Superior temporal gyrus (tissue), 1 donor: ENCODE measurements at regions not wholly inside any gene's neighbourhood (a gene's known extent, or its start where the extent isn't known, plus 50 kb on each side); places are given as distances from the start of the nearest gene placed in this dataset.

Experiments
- DNase-seq: peaks from one replicate; pipeline ENCODE4 v3.0.0-alpha.2; 2016; ENCODE audit errors: extremely low spot score

DNA sequence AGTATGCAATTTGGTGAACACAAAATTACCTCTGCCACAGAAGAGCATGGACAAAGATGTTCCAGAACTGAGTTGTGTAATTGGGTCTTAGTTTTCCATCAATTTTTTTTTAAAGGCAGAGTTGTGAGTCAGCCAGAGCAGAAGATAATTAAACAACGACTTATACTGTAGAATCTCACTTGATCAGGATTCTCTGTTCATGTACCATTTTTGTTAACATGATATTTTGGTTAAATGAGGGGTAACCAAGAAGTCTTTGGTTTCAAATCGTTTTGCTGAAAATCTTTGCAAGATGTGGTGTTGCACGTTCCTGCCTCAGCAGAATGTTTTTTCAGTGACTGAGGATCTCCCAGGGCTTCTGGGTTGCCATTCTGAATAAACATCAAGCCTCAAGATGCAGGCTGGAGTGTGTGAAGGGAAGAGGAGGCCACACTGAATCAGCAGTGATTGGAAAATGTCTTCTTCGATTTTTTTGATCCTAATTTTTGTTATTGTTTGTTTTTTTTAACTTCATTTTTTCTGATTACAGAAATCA, 232.6 kb upstream of the IRX3 start:
- DNase-seq, result no peak

DNA sequence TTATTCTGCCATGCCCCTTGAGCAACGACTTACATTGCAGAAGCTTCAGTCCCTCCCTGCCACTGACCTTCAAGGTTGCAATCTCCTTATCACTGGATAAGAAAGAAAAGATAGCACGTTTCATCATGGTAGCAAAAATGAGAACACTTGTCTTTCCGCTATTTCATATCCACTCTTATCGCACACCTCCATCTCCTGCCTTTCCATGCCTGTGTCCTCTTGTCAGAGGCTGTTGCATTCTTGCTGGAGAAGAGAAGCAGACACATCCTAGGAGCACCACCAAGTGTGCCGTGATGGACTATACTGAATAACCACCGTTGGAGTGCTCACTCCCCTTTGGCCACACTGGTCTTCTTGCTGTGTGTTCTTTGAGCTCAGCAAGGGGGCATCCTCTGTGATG, 230.6 kb upstream of the IRX3 start:
- no peak for DNase-seq

DNA sequence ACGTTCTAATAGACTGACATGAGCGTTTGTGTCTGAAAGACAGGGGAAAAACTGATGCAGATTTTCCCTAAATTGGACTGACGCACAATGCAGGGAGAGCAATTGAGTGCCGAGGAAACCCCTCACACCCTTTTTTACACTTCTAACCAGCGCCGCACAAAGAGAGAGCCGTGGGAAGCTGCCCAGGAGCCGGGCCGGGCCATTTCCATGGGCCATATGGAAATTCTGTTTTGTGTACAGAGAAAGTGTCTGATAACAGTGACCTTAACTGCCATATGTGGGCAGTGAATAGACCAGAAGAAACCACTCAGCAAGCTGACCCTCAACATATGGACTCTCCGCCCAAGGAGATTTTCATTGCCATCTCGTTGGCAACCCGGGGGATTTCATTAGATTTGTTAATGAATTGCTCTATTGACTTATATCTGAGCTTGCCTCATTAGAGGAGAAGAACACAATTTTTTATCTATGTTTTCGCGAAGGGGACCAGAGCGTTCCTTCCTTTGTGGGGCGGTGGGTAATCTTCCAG, 225.9 kb upstream of the IRX3 start:
- no peak for DNase-seq

- no peak for DNase-seq
These were observed 224.7 kb upstream of the IRX3 start for GRCh38 chr16:54511222-54511731.

DNA sequence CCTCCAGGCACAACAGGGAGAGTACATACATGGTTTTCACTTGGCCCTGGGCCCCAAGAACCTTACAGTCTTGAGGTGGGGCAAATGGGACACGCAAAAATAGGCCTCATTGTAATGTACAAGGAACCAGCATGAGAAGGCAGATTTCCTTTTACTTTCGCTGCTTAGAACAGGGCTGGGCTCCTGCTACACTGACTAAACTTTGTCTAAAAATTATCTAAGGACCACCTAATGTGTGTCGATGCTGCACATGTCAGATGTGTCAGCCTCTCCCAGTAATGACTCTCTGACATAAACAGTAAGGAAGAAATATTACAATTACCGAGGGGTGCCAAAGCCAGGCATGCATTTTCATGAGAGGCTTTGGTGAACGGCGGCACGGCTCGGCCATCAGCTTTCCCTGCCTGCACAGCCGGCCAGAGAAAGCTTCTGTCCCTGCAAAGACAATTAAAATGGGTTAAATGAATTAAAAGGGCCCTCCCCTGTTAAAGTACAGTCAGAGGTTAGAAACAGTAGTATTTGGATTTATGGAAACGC, 224.2 kb upstream of the IRX3 start:
- DNase-seq, result no peak

GRCh38 chr16:54509456-54509855, 222.9 kb upstream of the IRX3 start:
- no peak for DNase-seq

DNA sequence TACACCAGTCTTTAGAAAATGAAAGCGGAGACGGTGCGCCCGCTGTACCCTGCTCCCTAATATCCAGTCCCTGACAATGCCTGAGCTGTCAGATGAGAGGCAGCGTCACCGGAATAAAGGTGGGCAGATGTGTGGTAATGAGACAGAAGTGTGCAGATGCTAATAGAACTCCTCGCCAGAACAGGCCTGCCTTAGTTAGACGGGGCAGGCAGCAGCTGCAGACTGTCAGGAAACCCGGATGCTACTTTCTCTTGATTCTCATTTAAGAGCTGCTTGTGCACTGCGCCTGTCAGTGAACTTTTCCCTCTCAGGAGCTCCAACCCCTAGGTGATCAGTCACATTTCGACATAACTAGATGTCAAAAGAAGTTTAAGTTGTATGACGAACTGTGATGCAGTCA, 221.8 kb upstream of the IRX3 start:
- no peak for DNase-seq

DNA sequence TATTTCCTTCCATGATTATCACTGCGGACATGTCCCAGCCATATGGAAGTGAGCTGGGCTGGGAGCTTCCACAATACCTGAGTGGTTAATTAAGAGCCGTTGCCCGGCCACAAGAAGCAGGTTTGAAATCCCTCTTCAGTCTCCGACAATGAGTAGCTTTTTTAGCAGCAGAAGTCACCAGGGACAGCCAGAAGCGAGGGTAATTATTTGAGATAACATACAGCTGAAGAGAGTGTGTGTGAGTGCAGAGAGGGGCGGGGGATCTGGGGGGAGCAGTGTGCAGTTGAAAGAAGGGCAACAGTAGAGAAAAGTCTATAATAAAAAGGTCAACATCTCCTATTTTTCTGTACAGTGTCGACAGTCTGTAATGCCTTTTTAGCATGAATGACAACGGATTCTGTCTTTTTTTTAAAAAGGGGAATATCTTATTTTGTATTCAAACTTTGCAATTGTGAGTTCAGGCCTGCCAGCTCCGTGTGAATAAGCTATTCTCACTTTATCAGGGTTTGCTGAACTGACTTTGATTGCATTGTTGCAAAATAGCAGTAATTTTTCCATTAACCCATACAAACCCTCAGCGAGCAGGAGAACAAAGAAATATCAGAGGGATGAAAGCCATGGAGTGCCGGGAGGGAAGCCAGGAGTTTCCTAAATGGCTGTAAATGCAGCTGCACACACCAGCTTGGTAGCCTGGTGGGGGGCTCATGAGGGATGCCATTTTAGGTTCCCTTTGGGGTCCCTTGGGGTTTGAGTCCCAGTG, 220.3 kb upstream of the IRX3 start:
- DNase-seq, result no peak

GRCh38 chr16:54506214-54506580, 219.6 kb upstream of the IRX3 start:
- no peak for DNase-seq

- DNase-seq, result no peak
These were observed 219.1 kb upstream of the IRX3 start for GRCh38 chr16:54505549-54506213.

GRCh38 chr16:54504372-54504771, 217.8 kb upstream of the IRX3 start:
- DNase-seq, result no peak

DNA sequence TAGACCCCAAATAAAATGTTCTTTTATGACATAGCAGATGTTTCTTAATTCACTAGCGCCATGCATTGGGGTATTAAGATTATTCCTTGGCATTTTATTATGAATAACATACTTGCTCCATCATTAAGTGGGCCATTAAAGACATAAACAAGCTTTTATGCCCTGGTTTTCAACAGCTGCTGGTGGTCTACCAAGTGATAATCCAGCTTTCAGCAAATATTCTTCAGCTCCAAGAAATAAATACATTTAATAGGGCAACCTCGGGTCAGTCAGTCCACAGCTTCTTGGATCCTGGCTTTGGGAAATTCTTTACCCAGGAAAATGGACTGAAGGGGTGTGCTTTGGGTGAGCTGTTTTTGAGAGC, 217.3 kb upstream of the IRX3 start:
- DNase-seq, result no peak

GRCh38 chr16:54503011-54503855, 216.6 kb upstream of the IRX3 start:
- DNase-seq, result peak; percentile 53

DNA sequence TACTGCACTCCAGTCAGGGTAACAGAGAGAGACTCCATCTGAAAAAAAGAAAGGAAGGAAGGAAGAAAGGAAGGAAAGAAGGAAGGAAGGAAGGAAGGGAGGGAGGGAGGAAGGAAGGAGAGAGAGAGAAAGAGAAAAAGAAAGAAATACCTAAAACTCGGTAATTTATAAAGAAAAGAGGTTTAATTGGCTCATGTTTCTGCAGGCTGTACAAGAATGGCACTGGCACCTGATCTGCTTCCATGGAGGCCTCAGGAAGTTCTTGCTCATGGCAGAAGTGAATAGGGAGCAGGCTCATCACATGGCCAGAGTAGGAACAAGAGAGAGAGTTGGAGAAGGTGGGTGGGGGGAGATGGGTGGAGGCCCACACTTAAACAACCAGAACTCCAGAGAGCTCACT, 215.2 kb upstream of the IRX3 start:
- DNase-seq, result no peak

DNA sequence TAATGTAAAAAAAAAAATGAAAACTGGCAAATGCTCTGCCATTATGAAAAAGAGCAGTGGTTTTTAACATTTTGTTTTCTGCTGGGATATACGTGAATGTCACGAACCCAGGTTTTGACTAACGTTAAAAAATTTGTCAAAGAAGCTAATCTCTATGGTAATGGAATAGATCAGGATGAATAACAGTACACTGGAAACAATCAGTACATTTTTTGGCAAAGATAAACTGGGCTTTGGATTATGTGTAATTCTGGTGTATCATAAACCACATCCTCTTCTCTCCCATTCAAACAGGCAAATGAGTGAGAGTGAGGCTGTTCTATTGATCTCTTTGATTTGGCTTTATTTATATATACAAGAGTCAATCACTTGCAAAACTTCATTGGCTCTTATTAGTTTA, 207.0 kb upstream of the IRX3 start:
- DNase-seq, result no peak

GRCh38 chr16:54493061-54493460, 206.5 kb upstream of the IRX3 start:
- no peak for DNase-seq

DNA sequence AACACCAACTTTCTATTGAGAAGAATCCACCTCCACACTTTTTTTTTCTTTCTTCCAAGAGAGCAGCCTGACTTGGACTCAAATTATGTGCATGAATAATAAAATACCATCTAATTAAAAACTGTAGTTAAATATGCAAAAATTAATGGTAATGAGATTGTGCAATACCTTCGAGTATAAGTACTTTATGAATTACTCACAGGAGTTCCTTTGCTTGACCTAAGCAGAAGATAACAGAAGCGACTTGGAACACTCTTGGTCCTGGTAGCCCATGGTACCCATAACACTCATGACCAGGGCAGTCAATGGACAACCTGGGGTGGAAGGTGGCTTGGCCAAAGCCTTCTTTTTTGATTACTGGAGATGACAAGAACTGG, 203.5 kb upstream of the IRX3 start:
- no peak for DNase-seq

- no peak for DNase-seq
These were observed 202.9 kb upstream of the IRX3 start for GRCh38 chr16:54489225-54490111.

DNA sequence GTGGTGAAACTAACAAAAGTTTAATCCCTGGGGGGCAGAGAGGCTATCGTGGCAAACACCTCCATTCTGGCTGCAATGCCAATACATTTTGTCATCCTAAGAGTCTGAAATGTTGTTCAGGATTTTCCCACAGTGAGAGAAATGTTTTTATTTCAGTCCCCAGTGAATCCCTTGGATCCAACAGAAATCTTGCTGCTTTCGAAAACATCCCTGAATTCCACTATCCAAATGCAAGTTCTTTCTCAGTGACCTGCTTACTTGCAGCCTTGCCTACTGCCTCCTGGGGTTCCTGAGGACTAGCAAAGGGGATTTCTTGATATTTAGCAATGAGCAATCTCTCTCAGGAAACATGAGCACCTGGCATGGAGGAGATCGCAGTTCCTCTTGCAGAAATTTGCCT, 202.1 kb upstream of the IRX3 start:
- no peak for DNase-seq

- no peak for DNase-seq
These were observed 201.3 kb upstream of the IRX3 start for GRCh38 chr16:54487933-54488332.

GRCh38 chr16:54484700-54485099, 198.1 kb upstream of the IRX3 start:
- no peak for DNase-seq
